ENCODE measurements at regions not wholly inside any gene's neighbourhood (a gene's known extent, or its start where the extent isn't known, plus 50 kb on each side); places are given as distances from the start of the nearest gene placed in this dataset.

GRCh38 chr19:28731577-28731976 lies 481.4 kb downstream of the UQCRFS1 start:
- Histone ChIP-seq H3K4me3 (no peak overlapping the region), H3K27me3 (peaks cover 31% of the 10 kb centered on the region), H3K27ac (no peak overlapping the region), H3K4me1 (no peaks in the 10 kb centered on the region), H3K9me3 (no peaks in the 10 kb centered on the region), H3K36me3 (no peaks in the 10 kb centered on the region)
- TF ChIP-seq CTCF (IDR thresholded peaks at IDR 0.05): no peak
- ATAC-seq (no peak), DNase-seq (no peak)
- intact Hi-C loops (cut with DNase I): no loop called here

GRCh38 chr19:28730791-28731512 lies 482.0 kb downstream of the UQCRFS1 start:
- Histone ChIP-seq H3K4me3 (no peak overlapping the region), H3K27me3 (peaks cover 37% of the 10 kb centered on the region), H3K27ac (no peak overlapping the region), H3K9me3 (no peaks in the 10 kb centered on the region), H3K36me3 (no peaks in the 10 kb centered on the region), H3K4me1 (no peaks in the 10 kb centered on the region)
- DNase-seq (no peak), ATAC-seq (no peak)
- no peak for TF ChIP-seq CTCF (IDR thresholded peaks at IDR 0.05)
- intact Hi-C loops (cut with DNase I): no loop called here

GRCh38 chr19:28727480-28728159 lies 485.3 kb downstream of the UQCRFS1 start:
- Histone ChIP-seq H3K36me3 (no peaks in the 10 kb centered on the region), H3K27me3 (peaks cover 39% of the 10 kb centered on the region), H3K4me3 (peak overlapping the region; percentile 3), H3K4me1 (no peaks in the 10 kb centered on the region), H3K9me3 (no peaks in the 10 kb centered on the region), H3K27ac (no peak overlapping the region)
- no peak for TF ChIP-seq CTCF (IDR thresholded peaks at IDR 0.05)
- intact Hi-C loops (cut with DNase I): no loop called here
- DNase-seq: peak; percentile 65
- ATAC-seq: peak; percentile 48

GRCh38 chr19:28726533-28727479 lies 486.1 kb downstream of the UQCRFS1 start:
- H3K4me3 ChIP-seq: peak overlapping the region; percentile 3
- intact Hi-C loops (cut with DNase I): no loop called here
- H3K27me3 ChIP-seq: peaks cover 39% of the 10 kb centered on the region
- no peaks in the 10 kb centered on the region for H3K9me3 ChIP-seq
- ATAC-seq: no peak
- TF ChIP-seq CTCF (IDR thresholded peaks at IDR 0.05): no peak
- H3K4me1 ChIP-seq: no peaks in the 10 kb centered on the region
- no peak overlapping the region for H3K27ac ChIP-seq
- no peaks in the 10 kb centered on the region for H3K36me3 ChIP-seq
- peak; percentile 48 for DNase-seq

- Histone ChIP-seq H3K27me3 (no peaks in the 10 kb centered on the region), H3K36me3 (no peaks in the 10 kb centered on the region), H3K4me1 (no peaks in the 10 kb centered on the region), H3K27ac (no peak overlapping the region), H3K9me3 (no peaks in the 10 kb centered on the region), H3K4me3 (no peak overlapping the region)
- no peak for TF ChIP-seq CTCF (IDR thresholded peaks at IDR 0.05)
- DNase-seq (no peak), ATAC-seq (no peak)
- intact Hi-C loops (cut with DNase I): no loop called here
Observed at GRCh38 chr19:28718909-28719308, 494.0 kb downstream of the UQCRFS1 start.

Measured in upper lobe of right lung (tissue), 1 donor.